HG03520 (cell line): ENCODE measurements at regions not wholly inside any gene's neighbourhood (a gene's known extent, or its start where the extent isn't known, plus 50 kb on each side); places are given as distances from the start of the nearest gene placed in this dataset.
A peak's percentile ranks its signal among the peaks of the same experiment; 100 is the strongest.
"Not testable (repeated sequence)": the region's sequence is repeated elsewhere in the genome, so short reads cannot be mapped to it uniquely, and the experiment has no call there.

Source experiments
- ATAC-seq: cut with Tn5 transposase; IDR thresholded peaks from one replicate; pipeline ENCODE4 v1.9.1; 2021; ENCODE audit warnings: mild to moderate bottlenecking, moderate library complexity; ENCODE audit not compliant: unreplicated experiment

GRCh38 chr3:198147213-198147612 lies 187.2 kb downstream of the LMLN start:
- not testable (repeated sequence) for ATAC-seq

DNA sequence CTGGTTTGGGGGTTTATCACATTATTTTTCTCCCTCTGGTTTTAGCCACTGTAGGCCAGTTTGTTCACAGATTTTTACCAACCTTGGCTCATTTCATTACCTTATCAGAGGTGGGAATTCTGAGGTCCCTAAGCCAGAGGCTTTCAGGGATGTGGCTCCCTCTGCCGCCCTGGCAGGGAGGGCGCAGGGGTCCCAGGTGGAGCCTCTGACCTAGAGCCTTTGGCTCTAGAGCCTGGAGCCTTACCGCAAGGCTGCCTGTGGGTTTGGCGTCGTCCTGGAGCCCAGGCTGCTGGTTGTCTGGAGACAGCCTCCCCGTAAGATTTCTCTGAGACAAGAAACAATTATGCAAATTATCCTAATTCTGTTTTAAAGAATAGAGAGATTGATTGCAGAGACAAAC lies 188.0 kb downstream of the LMLN start:
- ATAC-seq = not testable (repeated sequence)

DNA sequence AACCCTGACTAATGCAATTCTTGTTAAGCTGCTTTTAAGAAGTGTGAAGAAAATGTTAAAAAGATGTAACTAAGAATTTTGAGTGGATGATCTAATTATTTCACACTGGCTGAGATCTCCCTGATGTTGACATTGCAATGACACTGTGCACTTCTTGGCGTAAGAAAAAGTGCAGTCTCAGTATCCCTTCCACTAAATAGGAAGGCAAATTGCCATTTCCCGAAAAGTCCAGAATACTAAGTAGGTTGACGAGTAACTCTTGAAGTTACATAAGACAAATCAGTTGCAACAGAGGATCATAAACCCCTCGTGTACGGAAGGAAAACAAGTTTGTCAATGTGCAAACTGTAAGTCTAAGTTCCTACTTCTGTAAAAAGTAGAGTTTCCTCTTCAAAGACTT lies 189.9 kb downstream of the LMLN start:
- ATAC-seq = not testable (repeated sequence)

DNA sequence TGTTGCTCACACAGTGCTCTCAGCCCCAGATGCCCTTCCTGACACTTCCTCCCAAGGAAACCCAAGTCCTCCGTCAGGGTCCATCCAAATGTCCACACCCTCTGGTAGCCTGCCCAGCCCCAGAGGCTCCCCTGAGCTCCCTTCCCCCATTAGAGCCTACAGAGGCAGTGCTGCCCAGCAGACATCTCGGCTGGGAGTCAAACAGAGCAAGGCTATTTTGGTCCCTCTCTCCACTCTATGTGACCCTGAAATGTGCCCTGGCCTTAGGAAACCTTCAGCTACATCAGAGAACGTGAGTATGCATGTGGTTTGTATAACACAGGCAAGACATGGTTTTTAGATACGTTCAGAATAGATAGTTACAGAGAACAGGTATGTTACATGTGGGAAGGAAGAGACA lies 191.8 kb downstream of the LMLN start:
- not testable (repeated sequence) for ATAC-seq

- ATAC-seq = not testable (repeated sequence)
Measured at GRCh38 chr3:198155771-198156170, 195.8 kb downstream of the LMLN start.

GRCh38 chr3:198157231-198157868 lies 197.3 kb downstream of the LMLN start:
- peak; percentile 55 for ATAC-seq

DNA sequence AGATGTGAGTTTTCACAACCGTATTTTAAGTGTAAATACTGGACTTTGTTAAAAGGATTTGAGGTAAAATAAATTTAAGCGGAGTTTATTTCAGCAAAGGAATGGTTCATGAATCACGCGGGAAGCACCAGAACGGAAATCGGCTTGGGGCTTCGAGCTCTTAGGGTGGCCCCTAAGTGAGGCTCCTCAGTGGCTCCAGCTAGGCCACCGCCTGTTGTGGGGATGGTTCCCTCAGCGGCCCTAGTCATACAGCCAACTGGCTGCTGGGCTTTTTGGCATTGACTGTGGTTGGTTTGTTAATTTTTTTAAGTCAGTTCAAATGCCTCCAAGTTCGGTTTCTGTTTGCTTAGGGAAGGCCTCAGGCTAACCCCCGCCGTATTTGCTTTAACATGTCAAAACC lies 198.0 kb downstream of the LMLN start:
- ATAC-seq = not testable (repeated sequence)

DNA sequence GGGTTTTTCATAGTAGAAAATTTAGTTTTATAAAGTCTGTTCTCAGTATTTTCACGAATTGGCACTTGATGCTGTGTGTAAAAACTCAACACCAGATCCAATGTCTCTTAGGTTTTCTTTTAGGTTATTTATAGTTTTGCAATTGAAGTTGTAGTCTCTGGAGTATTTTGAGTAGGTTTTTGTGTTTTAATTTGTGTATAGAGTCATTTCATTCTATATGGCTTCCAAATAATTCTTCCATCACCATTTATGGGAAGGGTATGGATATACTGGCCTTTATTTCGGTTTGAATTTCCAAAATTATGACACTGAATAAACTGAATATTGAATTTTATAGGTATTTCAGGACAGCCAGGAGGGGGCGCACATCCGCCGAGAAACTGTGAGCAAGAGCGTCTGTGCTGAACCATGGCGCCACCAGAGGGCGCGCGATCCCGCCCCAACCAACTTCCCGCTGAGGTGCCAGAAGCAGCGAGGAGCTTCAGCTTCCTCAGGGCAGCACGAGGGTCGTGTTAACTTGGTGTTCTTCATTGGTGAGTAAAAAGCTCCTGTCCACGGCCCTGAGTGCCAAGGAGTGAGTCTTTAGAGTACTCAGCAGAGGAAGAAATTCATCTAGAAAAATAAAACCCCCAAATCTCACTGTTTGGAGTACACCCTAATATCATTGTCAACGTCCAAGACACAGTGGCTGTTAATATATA lies 207.5 kb downstream of the LMLN start:
- ATAC-seq = not testable (repeated sequence)

- not testable (repeated sequence) for ATAC-seq
Measured at GRCh38 chr3:198170781-198171180, 210.8 kb downstream of the LMLN start.

GRCh38 chr3:198173080-198173479 lies 213.1 kb downstream of the LMLN start:
- not testable (repeated sequence) for ATAC-seq

DNA sequence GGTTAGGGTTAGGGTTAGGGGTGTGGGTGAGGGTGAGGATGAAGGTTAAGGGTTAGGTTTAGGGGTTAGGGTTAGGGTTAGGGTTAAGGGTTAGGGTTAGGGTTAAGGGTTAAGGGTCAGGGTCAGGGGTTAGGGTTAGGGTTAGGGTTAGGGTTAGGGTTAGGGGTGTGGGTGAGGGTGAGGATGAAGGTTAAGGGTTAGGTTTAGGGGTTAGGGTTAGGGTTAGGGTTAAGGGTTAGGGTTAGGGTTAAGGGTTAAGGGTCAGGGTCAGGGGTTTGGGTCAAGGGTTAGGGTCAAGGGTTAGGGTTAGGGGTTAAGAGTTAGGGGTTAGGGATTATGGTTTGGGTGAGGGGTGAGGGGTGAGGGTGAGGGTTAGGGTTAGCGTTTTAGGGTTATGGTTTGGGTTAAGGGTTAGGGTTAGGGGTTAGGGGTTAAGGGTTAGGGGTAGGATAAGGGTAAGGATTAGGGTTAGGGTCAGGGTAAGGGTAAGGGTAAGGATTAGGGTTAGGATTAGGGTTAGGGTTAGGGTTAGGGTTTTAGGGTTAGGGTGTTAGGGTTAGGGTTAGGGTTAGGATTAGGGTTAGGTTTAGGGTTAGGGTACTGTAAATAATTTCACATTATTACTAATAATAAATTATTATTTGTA lies 214.0 kb downstream of the LMLN start:
- ATAC-seq = not testable (repeated sequence)
